H9 (cell line): ENCODE measurements at regions not wholly inside any gene's neighbourhood (a gene's known extent, or its start where the extent isn't known, plus 50 kb on each side); places are given as distances from the start of the nearest gene placed in this dataset.

Experiments
- DNase-seq: peaks from one replicate; pipeline ENCODE4 v3.0.0-alpha.2; 2017
- H2AFZ ChIP-seq: one replicate; pipeline ENCODE4 v1.6.1; 2013; ENCODE audit warnings: mild to moderate bottlenecking, low read length, control low read depth, moderate library complexity
- H2AK5ac ChIP-seq: 2 replicates; pipeline ENCODE4 v1.6.1; 2013; ENCODE audit warnings: low read length, control low read depth, mixed read lengths; ENCODE audit not compliant: insufficient read length
- H2BK120ac ChIP-seq: one replicate; pipeline ENCODE4 v1.6.1; 2013; ENCODE audit warnings: low read depth, mild to moderate bottlenecking, low read length, control low read depth, inconsistent platforms; ENCODE audit not compliant: poor library complexity, severe bottlenecking
- H2BK12ac ChIP-seq: 2 replicates; pipeline ENCODE4 v1.6.1; 2013; ENCODE audit warnings: low read length, control low read depth, mixed read lengths, low read depth; ENCODE audit not compliant: insufficient read length
- H2BK15ac ChIP-seq: 2 replicates; pipeline ENCODE4 v1.6.1; 2013; ENCODE audit warnings: low read depth, low read length, control low read depth
- H2BK20ac ChIP-seq: one replicate; pipeline ENCODE4 v1.6.1; 2013; ENCODE audit warnings: low read depth, mild to moderate bottlenecking, low read length, control low read depth, inconsistent platforms; ENCODE audit not compliant: poor library complexity, severe bottlenecking
- H2BK5ac ChIP-seq: 2 replicates; pipeline ENCODE4 v1.6.1; 2013; ENCODE audit warnings: low read length, control low read depth, mixed read lengths; ENCODE audit not compliant: insufficient read length
- H3K14ac ChIP-seq: 2 replicates; pipeline ENCODE4 v1.6.1; 2013; ENCODE audit warnings: low read length, control low read depth; ENCODE audit not compliant: insufficient read depth
- H3K18ac ChIP-seq: 2 replicates; pipeline ENCODE4 v1.6.1; 2013; ENCODE audit warnings: low read depth, mild to moderate bottlenecking, mixed read lengths, low read length, control low read depth; ENCODE audit not compliant: insufficient read length
- H3K23ac ChIP-seq: 2 replicates; pipeline ENCODE4 v1.6.1; 2013; ENCODE audit warnings: low read length, control low read depth, mixed read lengths, low read depth; ENCODE audit not compliant: insufficient read length
- H3K23me2 ChIP-seq: 2 replicates; pipeline ENCODE4 v1.6.1; 2013; ENCODE audit warnings: low read depth, mild to moderate bottlenecking, mixed read lengths, low read length, control low read depth; ENCODE audit not compliant: insufficient read length, poor library complexity, severe bottlenecking
- H3K27ac ChIP-seq: 2 replicates; pipeline ENCODE4 v1.5.1; 2013; ENCODE audit warnings: low read length, control low read depth, mixed read lengths, low read depth; ENCODE audit not compliant: insufficient read length
- H3K27me3 ChIP-seq: 2 replicates; pipeline ENCODE4 v1.6.1; 2013; ENCODE audit warnings: low read length, control low read depth, inconsistent platforms; ENCODE audit not compliant: insufficient read depth
- H3K4ac ChIP-seq: 2 replicates; pipeline ENCODE4 v1.6.1; 2013; ENCODE audit warnings: low read depth, mild to moderate bottlenecking, control low read depth, inconsistent platforms, low read length, moderate library complexity
- H3K4me1 ChIP-seq: 2 replicates; pipeline ENCODE4 v1.6.1; 2013; ENCODE audit warnings: low read length, control low read depth, inconsistent platforms; ENCODE audit not compliant: insufficient read depth
- H3K4me2 ChIP-seq: 2 replicates; pipeline ENCODE4 v1.6.1; 2013; ENCODE audit warnings: low read length, control low read depth, mixed read lengths; ENCODE audit not compliant: insufficient read length, insufficient read depth
- H3K56ac ChIP-seq: 2 replicates; pipeline ENCODE4 v1.6.1; 2013; ENCODE audit warnings: low read depth, mild to moderate bottlenecking, mixed read lengths, low read length, control low read depth; ENCODE audit not compliant: insufficient read length
- H3K79me1 ChIP-seq: 2 replicates; pipeline ENCODE4 v1.6.1; 2013; ENCODE audit warnings: low read depth, mild to moderate bottlenecking, moderate library complexity, low read length, control low read depth, inconsistent platforms; ENCODE audit not compliant: insufficient read depth, poor library complexity, severe bottlenecking
- H3K79me2 ChIP-seq: 2 replicates; pipeline ENCODE4 v1.6.1; 2013; ENCODE audit warnings: low read length, control low read depth, inconsistent platforms; ENCODE audit not compliant: insufficient read depth
- H3K9ac ChIP-seq: 2 replicates; pipeline ENCODE4 v1.6.1; 2013; ENCODE audit warnings: low read length, control low read depth, mixed read lengths; ENCODE audit not compliant: insufficient read length; ENCODE audit errors: extremely low read depth
- H3K9me3 ChIP-seq: one replicate; pipeline ENCODE4 v1.6.1; 2013; ENCODE audit warnings: low read depth, low read length, inconsistent platforms; ENCODE audit not compliant: control insufficient read depth
- H3T11ph ChIP-seq: one replicate; pipeline ENCODE4 v1.6.1; 2013; ENCODE audit warnings: mild to moderate bottlenecking, low read length, control low read depth, inconsistent platforms
- H4K20me1 ChIP-seq: one replicate; pipeline ENCODE4 v1.6.1; 2013; ENCODE audit not compliant: control insufficient read depth, insufficient read length, insufficient read depth
- H4K5ac ChIP-seq: 2 replicates; pipeline ENCODE4 v1.6.1; 2013; ENCODE audit warnings: low read depth, mild to moderate bottlenecking, mixed read lengths, low read length, control low read depth; ENCODE audit not compliant: insufficient read length
- H4K8ac ChIP-seq: replicated peaks from 2 replicates; pipeline ENCODE4 v1.6.1; 2013; ENCODE audit warnings: low read length, control low read depth, mixed read lengths, low read depth; ENCODE audit not compliant: insufficient read length
- H4K91ac ChIP-seq: 2 replicates; pipeline ENCODE4 v1.6.1; 2013; ENCODE audit warnings: low read depth, mild to moderate bottlenecking, moderate library complexity, mixed read lengths, low read length, control low read depth; ENCODE audit not compliant: insufficient read length
- H3K27ac Mint-ChIP-seq, 3 experiments: 2 replicates in 2 of 3; 3 replicates in 1 of 3; pipeline ENCODE4 v1.8.0; 2020 to 2021; ENCODE audit warnings: mixed read lengths in 3 of 3, mild to moderate bottlenecking in 1 of 3, moderate library complexity in 1 of 3
- H3K27me3 Mint-ChIP-seq: 2 replicates; pipeline ENCODE4 v1.8.0; 2021; ENCODE audit warnings: low read depth, mild to moderate bottlenecking, moderate library complexity, mixed read lengths
- H3K36me3 Mint-ChIP-seq, 3 experiments: 2 replicates in 2 of 3; 3 replicates in 1 of 3; pipeline ENCODE4 v1.8.0; 2020 to 2021; ENCODE audit warnings: low read depth in 3 of 3, mixed read lengths in 3 of 3; ENCODE audit not compliant: insufficient read depth in 1 of 3
- H3K4me1 Mint-ChIP-seq, 2 experiments: 2 replicates each; pipeline ENCODE4 v1.8.0; 2020; ENCODE audit warnings: mixed read lengths in 2 of 2
- H3K4me3 Mint-ChIP-seq, 2 experiments: 2 replicates in 1 of 2; 3 replicates in 1 of 2; pipeline ENCODE4 v1.8.0; 2020 to 2021; ENCODE audit warnings: mild to moderate bottlenecking in 2 of 2, mixed read lengths in 2 of 2, moderate library complexity in 1 of 2
- H3K9me3 Mint-ChIP-seq, 2 experiments: 2 replicates in 1 of 2; 3 replicates in 1 of 2; pipeline ENCODE4 v1.8.0; 2020; ENCODE audit warnings: mild to moderate bottlenecking in 2 of 2, mixed read lengths in 2 of 2, moderate library complexity in 1 of 2
- WGBS: extraction: QIAGEN DNeasy Blood & Tissue Kit; methylation state at CpG from one replicate; pipeline ENCODE4 v1.1.7; 2013; ENCODE audit warnings: missing lambda C conversion rate, low lambda C conversion rate, mixed read lengths; ENCODE audit not compliant: insufficient read length; ENCODE audit errors: extremely low coverage; 5-methylcytosine and 5-hydroxymethylcytosine counted together
- TF ChIP-seq, protein P1 (sequence below): fragments of 200-600 bp; sonication (generic); conservative IDR thresholded peaks from 3 replicates; pipeline ENCODE4 v1.8.0; 2021; ENCODE audit warnings: antibody characterized with exemption, mild to moderate bottlenecking

DNA sequence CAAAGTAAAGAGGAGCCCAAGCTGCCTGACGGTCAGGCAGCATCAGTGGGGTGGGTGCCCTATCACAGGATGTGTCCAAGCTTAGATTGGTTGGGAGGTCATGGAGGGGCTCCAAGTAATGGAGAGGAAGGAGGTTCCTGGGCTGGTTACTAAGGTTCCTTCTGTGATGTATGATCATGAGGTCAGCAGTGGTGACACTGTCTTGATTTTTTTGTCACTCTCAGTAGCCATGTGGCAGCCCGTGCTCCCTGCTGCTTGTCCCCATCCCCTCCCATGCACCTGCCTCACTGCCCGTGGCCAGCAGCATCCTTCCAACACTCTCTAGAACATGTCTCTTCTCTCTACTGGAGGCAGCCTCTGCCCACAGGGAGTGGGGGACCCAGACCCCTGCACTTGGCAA is 261.7 kb downstream of the TLE3 start:
- DNase-seq: no peak
- Histone ChIP-seq H4K91ac (no peak overlapping the region), H3K9me3 (no peaks in the 10 kb centered on the region), H2BK12ac (no peak overlapping the region), H3K23me2 (no peaks in the 10 kb centered on the region), H4K5ac (no peak overlapping the region), H2BK20ac (no peak overlapping the region), H3K79me1 (no peaks in the 10 kb centered on the region), H2BK5ac (no peak overlapping the region), H3K14ac (no peak overlapping the region), H3K79me2 (no peaks in the 10 kb centered on the region), H3K23ac (no peak overlapping the region), H2BK120ac (no peak overlapping the region), H3K4ac (no peak overlapping the region), H3T11ph (no peak overlapping the region), H2AK5ac (no peak overlapping the region), H4K20me1 (no peaks in the 10 kb centered on the region), H3K27ac (no peak overlapping the region), H2AFZ (no peak overlapping the region), H3K18ac (no peak overlapping the region), H2BK15ac (no peak overlapping the region), H4K8ac (no peak overlapping the region), H3K27me3 (no peaks in the 10 kb centered on the region), H3K9ac (no peak overlapping the region), H3K56ac (no peak overlapping the region), H3K4me2 (no peak overlapping the region), H3K4me1 (no peaks in the 10 kb centered on the region)
- no peak overlapping the region for H3K4me3 Mint-ChIP-seq
- H3K36me3 Mint-ChIP-seq: no peaks in the 10 kb centered on the region; a peak in 1 of 7 replicates
- H3K9me3 Mint-ChIP-seq: no peaks in the 10 kb centered on the region
- H3K27me3 Mint-ChIP-seq: peaks cover 2% of the 10 kb centered on the region
- peaks cover 7 to 14% of the 10 kb centered on the region in 2 experiments for H3K4me1 Mint-ChIP-seq
- TF ChIP-seq, protein P1, sequence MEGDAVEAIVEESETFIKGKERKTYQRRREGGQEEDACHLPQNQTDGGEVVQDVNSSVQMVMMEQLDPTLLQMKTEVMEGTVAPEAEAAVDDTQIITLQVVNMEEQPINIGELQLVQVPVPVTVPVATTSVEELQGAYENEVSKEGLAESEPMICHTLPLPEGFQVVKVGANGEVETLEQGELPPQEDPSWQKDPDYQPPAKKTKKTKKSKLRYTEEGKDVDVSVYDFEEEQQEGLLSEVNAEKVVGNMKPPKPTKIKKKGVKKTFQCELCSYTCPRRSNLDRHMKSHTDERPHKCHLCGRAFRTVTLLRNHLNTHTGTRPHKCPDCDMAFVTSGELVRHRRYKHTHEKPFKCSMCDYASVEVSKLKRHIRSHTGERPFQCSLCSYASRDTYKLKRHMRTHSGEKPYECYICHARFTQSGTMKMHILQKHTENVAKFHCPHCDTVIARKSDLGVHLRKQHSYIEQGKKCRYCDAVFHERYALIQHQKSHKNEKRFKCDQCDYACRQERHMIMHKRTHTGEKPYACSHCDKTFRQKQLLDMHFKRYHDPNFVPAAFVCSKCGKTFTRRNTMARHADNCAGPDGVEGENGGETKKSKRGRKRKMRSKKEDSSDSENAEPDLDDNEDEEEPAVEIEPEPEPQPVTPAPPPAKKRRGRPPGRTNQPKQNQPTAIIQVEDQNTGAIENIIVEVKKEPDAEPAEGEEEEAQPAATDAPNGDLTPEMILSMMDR: no peak
- no peak overlapping the region for H3K27ac Mint-ChIP-seq
- WGBS: no CpG with 5 or more reads among the region's 3 CpGs
